ENCODE measurements at regions not wholly inside any gene's neighbourhood (a gene's known extent, or its start where the extent isn't known, plus 50 kb on each side); places are given as distances from the start of the nearest gene placed in this dataset.

DNA sequence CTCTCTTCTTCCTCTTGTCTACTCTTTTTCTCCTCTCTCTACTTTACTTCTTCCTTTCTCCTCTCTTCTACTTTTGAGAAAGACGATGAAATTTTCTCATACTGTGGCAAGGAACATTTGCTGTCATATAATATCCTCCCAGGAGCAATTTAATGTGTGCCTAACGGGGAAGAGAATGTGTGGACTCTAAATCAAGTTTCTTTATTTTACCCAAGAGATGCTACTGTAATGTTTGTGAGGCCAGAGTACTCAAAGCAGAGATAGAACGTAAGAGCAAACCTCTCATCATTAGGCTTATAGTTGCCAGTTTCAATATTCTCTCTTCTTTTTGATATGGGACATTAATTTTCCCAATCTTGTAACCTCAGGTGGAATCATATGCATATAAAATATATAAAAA lies 801.4 kb downstream of the BCKDHB start:
- no peaks in the 10 kb centered on the region for H3K9me3 ChIP-seq (ENCODE audit: control insufficient read depth in 2 of 3, insufficient read depth in 1 of 3, low read length in 3 of 3)
- no peak for TF ChIP-seq CTCF (IDR thresholded peaks at IDR 0.05; ENCODE audit: borderline replicate concordance, extremely low read depth, insufficient read depth)
- no peaks in the 10 kb centered on the region for H3K4me1 ChIP-seq (ENCODE audit: control insufficient read depth in 2 of 3, insufficient read depth in 2 of 3, low read depth in 1 of 3, low read length in 3 of 3)
- no peak for DNase-seq
- no peak for FAIRE-seq
- H3K27ac ChIP-seq (ENCODE audit: low read depth in 2 of 2, low read length in 2 of 2): no peak overlapping the region
- intact Hi-C loops (cut with DNase I): no loop called here
- H3K27me3 ChIP-seq (ENCODE audit: control insufficient read depth, insufficient read depth, low read length): no peaks in the 10 kb centered on the region
- no peak overlapping the region for H3K4me3 ChIP-seq (ENCODE audit: low read length in 3 of 3)
- no peak overlapping the region for H3K9ac ChIP-seq (ENCODE audit: low read length in 3 of 3)
- H3K36me3 ChIP-seq (ENCODE audit: control insufficient read depth in 2 of 3, insufficient read depth in 3 of 3, low read length in 3 of 3): no peaks in the 10 kb centered on the region

DNA sequence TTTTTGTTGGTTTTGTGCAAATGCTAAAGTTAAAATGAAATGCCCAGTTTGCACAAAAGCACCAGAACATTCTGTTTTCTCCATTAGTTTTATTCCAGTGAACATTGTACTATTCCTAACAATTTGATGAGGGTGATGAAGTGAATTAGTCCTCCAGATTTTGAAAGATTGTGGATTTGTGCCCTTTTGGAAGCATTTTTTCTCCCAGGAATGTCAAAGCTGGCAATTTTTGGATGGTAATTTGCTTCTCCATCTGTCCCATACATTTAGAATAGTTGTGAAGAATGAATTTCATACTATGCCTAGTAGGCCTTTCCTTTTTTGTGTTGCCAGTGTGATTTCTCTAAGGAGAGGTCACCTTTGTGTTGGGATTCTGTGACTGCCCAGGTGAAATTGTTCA lies 797.2 kb downstream of the BCKDHB start:
- Histone ChIP-seq H3K9ac (ENCODE audit: low read length in 3 of 3) (no peak overlapping the region), H3K4me3 (ENCODE audit: low read length in 3 of 3) (no peak overlapping the region), H3K27ac (ENCODE audit: low read depth in 2 of 2, low read length in 2 of 2) (no peak overlapping the region), H3K4me1 (ENCODE audit: control insufficient read depth in 2 of 3, insufficient read depth in 2 of 3, low read depth in 1 of 3, low read length in 3 of 3) (no peaks in the 10 kb centered on the region), H3K36me3 (ENCODE audit: control insufficient read depth in 2 of 3, insufficient read depth in 3 of 3, low read length in 3 of 3) (no peaks in the 10 kb centered on the region), H3K27me3 (ENCODE audit: control insufficient read depth, insufficient read depth, low read length) (no peaks in the 10 kb centered on the region), H3K9me3 (ENCODE audit: control insufficient read depth in 2 of 3, insufficient read depth in 1 of 3, low read length in 3 of 3) (no peaks in the 10 kb centered on the region)
- TF ChIP-seq CTCF (IDR thresholded peaks at IDR 0.05; ENCODE audit: borderline replicate concordance, extremely low read depth, insufficient read depth): no peak
- no peak for DNase-seq
- FAIRE-seq: no peak
- intact Hi-C loops (cut with DNase I): no loop called here

- Histone ChIP-seq H3K9ac (ENCODE audit: low read length in 3 of 3) (no peak overlapping the region), H3K27me3 (ENCODE audit: control insufficient read depth, insufficient read depth, low read length) (no peaks in the 10 kb centered on the region), H3K27ac (ENCODE audit: low read depth in 2 of 2, low read length in 2 of 2) (no peak overlapping the region), H3K4me3 (ENCODE audit: low read length in 3 of 3) (no peak overlapping the region), H3K9me3 (ENCODE audit: control insufficient read depth in 2 of 3, insufficient read depth in 1 of 3, low read length in 3 of 3) (no peaks in the 10 kb centered on the region), H3K4me1 (ENCODE audit: control insufficient read depth in 2 of 3, insufficient read depth in 2 of 3, low read depth in 1 of 3, low read length in 3 of 3) (no peaks in the 10 kb centered on the region), H3K36me3 (ENCODE audit: control insufficient read depth in 2 of 3, insufficient read depth in 3 of 3, low read length in 3 of 3) (no peaks in the 10 kb centered on the region)
- TF ChIP-seq CTCF (IDR thresholded peaks at IDR 0.05; ENCODE audit: borderline replicate concordance, extremely low read depth, insufficient read depth): no peak
- peak; percentile 41 for FAIRE-seq
- intact Hi-C loops (cut with DNase I): no loop called here
- DNase-seq: no peak
Measured at GRCh38 chr6:80886475-80886874, 780.0 kb downstream of the BCKDHB start.

DNA sequence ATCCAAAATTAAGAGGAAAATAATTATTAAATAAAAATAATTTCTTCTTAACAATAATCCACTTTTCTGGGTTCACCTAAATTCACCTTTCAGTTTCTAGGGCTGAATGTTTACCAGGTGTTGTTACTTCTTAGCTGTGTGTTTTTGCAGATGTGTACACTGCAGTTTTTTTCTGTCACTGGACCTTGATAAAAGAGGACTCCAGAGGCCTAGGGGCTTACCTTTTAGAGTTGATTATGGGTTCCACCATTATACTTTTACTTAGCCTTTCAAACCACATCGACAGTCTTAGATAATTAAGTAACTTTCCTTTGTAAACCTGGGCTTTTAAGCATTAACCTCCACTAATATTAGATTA lies 766.5 kb downstream of the BCKDHB start:
- H3K27ac ChIP-seq (ENCODE audit: low read depth in 2 of 2, low read length in 2 of 2): no peak overlapping the region
- H3K27me3 ChIP-seq (ENCODE audit: control insufficient read depth, insufficient read depth, low read length): no peaks in the 10 kb centered on the region
- no peak for TF ChIP-seq CTCF (IDR thresholded peaks at IDR 0.05; ENCODE audit: borderline replicate concordance, extremely low read depth, insufficient read depth)
- H3K4me3 ChIP-seq (ENCODE audit: low read length in 3 of 3): no peak overlapping the region
- no peaks in the 10 kb centered on the region for H3K36me3 ChIP-seq (ENCODE audit: control insufficient read depth in 2 of 3, insufficient read depth in 3 of 3, low read length in 3 of 3)
- H3K9me3 ChIP-seq (ENCODE audit: control insufficient read depth in 2 of 3, insufficient read depth in 1 of 3, low read length in 3 of 3): no peaks in the 10 kb centered on the region
- no peak for DNase-seq
- no peak for FAIRE-seq
- H3K9ac ChIP-seq (ENCODE audit: low read length in 3 of 3): no peak overlapping the region
- H3K4me1 ChIP-seq (ENCODE audit: control insufficient read depth in 2 of 3, insufficient read depth in 2 of 3, low read depth in 1 of 3, low read length in 3 of 3): no peaks in the 10 kb centered on the region
- intact Hi-C loops (cut with DNase I): no loop called here

Measured in kidney (tissue), 13 donors.